ENCODE measurements at regions not wholly inside any gene's neighbourhood (a gene's known extent, or its start where the extent isn't known, plus 50 kb on each side); places are given as distances from the start of the nearest gene placed in this dataset.
"Not testable (repeated sequence)": the region's sequence is repeated elsewhere in the genome, so short reads cannot be mapped to it uniquely, and the experiment has no call there.

DNA sequence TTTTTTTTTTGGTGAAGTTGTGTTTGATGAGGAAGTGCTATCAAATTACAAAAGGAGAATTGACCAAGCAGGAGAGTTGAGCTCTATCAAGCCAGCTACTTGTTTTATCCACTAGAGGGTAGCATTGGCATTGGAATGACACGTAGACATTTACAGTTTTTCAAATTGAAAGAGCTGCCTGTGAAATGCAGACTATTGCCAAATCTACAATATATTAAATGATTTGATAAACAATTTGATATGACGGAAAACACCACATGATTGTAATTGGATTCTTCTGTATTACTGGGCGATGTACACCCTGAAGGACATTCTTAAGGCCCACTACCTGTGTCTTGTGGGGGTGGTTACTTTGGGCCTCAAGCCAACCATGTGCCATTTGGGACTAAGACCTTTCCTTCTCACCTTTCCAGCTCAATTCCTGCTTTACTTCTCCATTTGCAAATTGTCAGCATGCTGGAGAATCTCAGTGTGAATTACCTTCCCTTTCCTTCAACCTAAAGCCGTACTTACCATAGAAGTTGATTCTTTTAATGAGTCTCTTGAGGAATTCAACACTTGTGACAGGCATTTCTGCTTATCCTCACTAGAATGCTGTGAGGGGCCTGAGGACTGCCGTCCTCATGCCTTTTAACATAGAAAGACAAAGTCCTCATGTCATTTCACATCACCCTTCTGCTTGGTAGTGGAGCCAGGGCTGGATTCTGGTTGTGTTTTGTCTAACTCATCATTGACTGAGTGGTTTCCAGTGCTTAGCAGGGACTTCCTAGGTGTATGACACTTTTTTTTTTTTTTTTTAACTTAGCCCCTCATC, 134.8 kb upstream of the THUMPD2 start:
- no peak overlapping the region for H3K4me3 Mint-ChIP-seq
- no peak for ATAC-seq
- DNase-seq, result no peak
- no peak overlapping the region for H3K27ac Mint-ChIP-seq
- H3K9me3 ChIP-seq (ENCODE audit: control insufficient read depth, low read length, poor library complexity, severe bottlenecking), result no peaks in the 10 kb centered on the region
- H3K27me3 Mint-ChIP-seq, result peaks cover 46% of the 10 kb centered on the region
- no peaks in the 10 kb centered on the region for H3K4me1 Mint-ChIP-seq
- H3K36me3 Mint-ChIP-seq (ENCODE audit: low read depth), result peaks cover 3% of the 10 kb centered on the region

DNA sequence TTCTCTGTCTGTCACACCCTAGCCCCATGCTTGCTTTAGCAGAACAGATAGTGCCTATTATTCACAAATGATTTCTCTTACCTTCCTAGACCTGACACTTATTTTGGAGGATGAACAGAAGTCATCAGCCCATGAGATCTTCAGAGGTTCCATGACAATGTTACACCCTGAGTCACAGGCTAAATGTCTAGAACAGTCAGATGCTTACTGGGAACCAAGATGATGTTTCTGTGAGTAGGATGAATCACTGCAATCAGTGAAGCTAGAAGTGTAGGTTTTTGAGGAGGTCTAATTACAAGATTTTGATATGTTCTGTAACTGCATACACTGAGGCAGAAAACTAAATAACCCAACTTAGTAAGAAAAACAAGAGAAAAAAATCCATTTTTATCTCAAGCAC, 123.0 kb upstream of the THUMPD2 start:
- Mint-ChIP-seq H3K36me3 (ENCODE audit: low read depth) (no peaks in the 10 kb centered on the region), H3K4me1 (no peaks in the 10 kb centered on the region), H3K27me3 (peaks cover 21% of the 10 kb centered on the region), H3K4me3 (no peak overlapping the region), H3K27ac (no peak overlapping the region)
- H3K9me3 ChIP-seq (ENCODE audit: control insufficient read depth, low read length, poor library complexity, severe bottlenecking), result no peaks in the 10 kb centered on the region
- DNase-seq (no peak), ATAC-seq (no peak)

GRCh38 chr2:39898934-39899333, 119.9 kb upstream of the THUMPD2 start:
- H3K9me3 ChIP-seq (ENCODE audit: control insufficient read depth, low read length, poor library complexity, severe bottlenecking), result no peaks in the 10 kb centered on the region
- H3K27ac Mint-ChIP-seq, result no peak overlapping the region
- ATAC-seq (no peak), DNase-seq (no peak)
- H3K27me3 Mint-ChIP-seq, result peaks cover 11% of the 10 kb centered on the region
- no peaks in the 10 kb centered on the region for H3K4me1 Mint-ChIP-seq
- no peaks in the 10 kb centered on the region for H3K36me3 Mint-ChIP-seq (ENCODE audit: low read depth)
- H3K4me3 Mint-ChIP-seq, result no peak overlapping the region

- no peak overlapping the region for H3K4me3 Mint-ChIP-seq
- DNase-seq (no peak), ATAC-seq (no peak)
- H3K27me3 Mint-ChIP-seq, result peaks cover 27% of the 10 kb centered on the region
- H3K27ac Mint-ChIP-seq, result no peak overlapping the region
- no peaks in the 10 kb centered on the region for H3K9me3 ChIP-seq (ENCODE audit: control insufficient read depth, low read length, poor library complexity, severe bottlenecking)
- no peaks in the 10 kb centered on the region for H3K36me3 Mint-ChIP-seq (ENCODE audit: low read depth)
- H3K4me1 Mint-ChIP-seq, result no peaks in the 10 kb centered on the region
Measured at GRCh38 chr2:39897273-39897672, 118.2 kb upstream of the THUMPD2 start.

DNA sequence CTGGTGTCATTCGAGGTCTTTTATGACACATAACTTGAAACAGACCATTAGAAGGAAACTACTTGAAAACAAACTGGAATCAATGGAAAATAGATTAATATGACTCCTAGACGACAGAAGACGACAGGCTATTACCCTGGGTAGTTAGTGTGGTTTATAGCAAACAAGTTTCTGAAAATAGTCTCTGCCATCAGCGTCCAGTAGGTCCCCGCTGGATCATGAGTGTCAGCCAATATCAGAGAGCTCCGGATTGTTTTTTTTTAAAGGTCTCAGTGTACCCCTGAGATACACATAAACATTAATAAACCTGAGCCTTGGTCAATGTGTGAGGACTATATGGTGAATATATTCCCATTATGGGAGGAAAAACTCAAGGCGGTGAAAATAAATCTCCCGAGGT, 115.0 kb upstream of the THUMPD2 start:
- ATAC-seq, result no peak
- H3K27me3 Mint-ChIP-seq, result peaks cover 38% of the 10 kb centered on the region
- H3K36me3 Mint-ChIP-seq (ENCODE audit: low read depth), result no peaks in the 10 kb centered on the region
- DNase-seq, result no peak
- no peaks in the 10 kb centered on the region for H3K9me3 ChIP-seq (ENCODE audit: control insufficient read depth, low read length, poor library complexity, severe bottlenecking)
- no peak overlapping the region for H3K4me3 Mint-ChIP-seq
- H3K27ac Mint-ChIP-seq, result no peak overlapping the region
- no peaks in the 10 kb centered on the region for H3K4me1 Mint-ChIP-seq

DNA sequence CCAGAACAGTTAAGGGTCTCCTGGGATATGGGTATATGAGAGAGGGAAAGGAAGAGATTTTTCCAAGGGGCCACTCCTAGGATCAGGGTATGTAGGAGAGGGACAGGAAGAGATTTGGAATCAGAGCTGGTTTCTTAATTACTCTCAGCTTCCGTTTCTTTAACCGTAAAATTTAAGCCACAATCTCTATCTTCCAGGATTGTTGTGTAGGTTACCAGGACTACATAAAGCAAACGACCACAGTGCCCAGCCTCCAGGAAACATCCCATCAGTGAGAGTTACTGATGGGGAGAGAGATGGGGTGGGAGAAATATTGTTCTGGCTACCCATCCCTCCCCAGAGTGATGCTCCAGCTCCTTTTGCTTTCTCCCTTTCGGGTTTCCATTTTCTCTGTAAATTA, 114.6 kb upstream of the THUMPD2 start:
- no peaks in the 10 kb centered on the region for H3K4me1 Mint-ChIP-seq
- no peaks in the 10 kb centered on the region for H3K9me3 ChIP-seq (ENCODE audit: control insufficient read depth, low read length, poor library complexity, severe bottlenecking)
- H3K36me3 Mint-ChIP-seq (ENCODE audit: low read depth), result no peaks in the 10 kb centered on the region
- H3K27me3 Mint-ChIP-seq, result peaks cover 38% of the 10 kb centered on the region
- no peak overlapping the region for H3K27ac Mint-ChIP-seq
- H3K4me3 Mint-ChIP-seq, result no peak overlapping the region
- ATAC-seq (no peak), DNase-seq (no peak)

- H3K27ac Mint-ChIP-seq, result no peak overlapping the region
- DNase-seq, result no peak
- no peaks in the 10 kb centered on the region for H3K9me3 ChIP-seq (ENCODE audit: control insufficient read depth, low read length, poor library complexity, severe bottlenecking)
- no peak overlapping the region for H3K4me3 Mint-ChIP-seq
- ATAC-seq, result no peak
- no peaks in the 10 kb centered on the region for H3K4me1 Mint-ChIP-seq
- peaks cover 19% of the 10 kb centered on the region for H3K27me3 Mint-ChIP-seq
- H3K36me3 Mint-ChIP-seq (ENCODE audit: low read depth), result no peaks in the 10 kb centered on the region
Measured at GRCh38 chr2:39881948-39882347, 102.9 kb upstream of the THUMPD2 start.

GRCh38 chr2:39881494-39881893, 102.4 kb upstream of the THUMPD2 start:
- no peak overlapping the region for H3K27ac Mint-ChIP-seq
- no peaks in the 10 kb centered on the region for H3K9me3 ChIP-seq (ENCODE audit: control insufficient read depth, low read length, poor library complexity, severe bottlenecking)
- H3K4me3 Mint-ChIP-seq, result no peak overlapping the region
- DNase-seq, result no peak
- no peaks in the 10 kb centered on the region for H3K4me1 Mint-ChIP-seq
- no peaks in the 10 kb centered on the region for H3K36me3 Mint-ChIP-seq (ENCODE audit: low read depth)
- ATAC-seq, result no peak
- H3K27me3 Mint-ChIP-seq, result peaks cover 15% of the 10 kb centered on the region

GRCh38 chr2:39879001-39879400, 99.9 kb upstream of the THUMPD2 start:
- H3K36me3 Mint-ChIP-seq (ENCODE audit: low read depth); H3K27ac Mint-ChIP-seq; ATAC-seq; DNase-seq; H3K9me3 ChIP-seq (ENCODE audit: control insufficient read depth, low read length, poor library complexity, severe bottlenecking); H3K4me3 Mint-ChIP-seq; H3K4me1 Mint-ChIP-seq: not testable (repeated sequence)
- H3K27me3 Mint-ChIP-seq, result peaks cover 15% of the 10 kb centered on the region

- H3K9me3 ChIP-seq (ENCODE audit: control insufficient read depth, low read length, poor library complexity, severe bottlenecking), result no peaks in the 10 kb centered on the region
- Mint-ChIP-seq H3K27ac (no peak overlapping the region), H3K36me3 (ENCODE audit: low read depth) (no peaks in the 10 kb centered on the region), H3K4me1 (no peaks in the 10 kb centered on the region), H3K27me3 (peaks cover 14% of the 10 kb centered on the region), H3K4me3 (no peak overlapping the region)
- ATAC-seq (no peak), DNase-seq (no peak)
Measured at GRCh38 chr2:39875914-39876267, 96.8 kb upstream of the THUMPD2 start.

- no peak for DNase-seq
- H3K27ac Mint-ChIP-seq, result no peak overlapping the region
- no peaks in the 10 kb centered on the region for H3K9me3 ChIP-seq (ENCODE audit: control insufficient read depth, low read length, poor library complexity, severe bottlenecking)
- peaks cover 14% of the 10 kb centered on the region for H3K27me3 Mint-ChIP-seq
- ATAC-seq, result no peak
- H3K4me1 Mint-ChIP-seq, result no peaks in the 10 kb centered on the region
- no peaks in the 10 kb centered on the region for H3K36me3 Mint-ChIP-seq (ENCODE audit: low read depth)
- H3K4me3 Mint-ChIP-seq, result no peak overlapping the region
Measured at GRCh38 chr2:39875182-39875913, 96.3 kb upstream of the THUMPD2 start.

DNA sequence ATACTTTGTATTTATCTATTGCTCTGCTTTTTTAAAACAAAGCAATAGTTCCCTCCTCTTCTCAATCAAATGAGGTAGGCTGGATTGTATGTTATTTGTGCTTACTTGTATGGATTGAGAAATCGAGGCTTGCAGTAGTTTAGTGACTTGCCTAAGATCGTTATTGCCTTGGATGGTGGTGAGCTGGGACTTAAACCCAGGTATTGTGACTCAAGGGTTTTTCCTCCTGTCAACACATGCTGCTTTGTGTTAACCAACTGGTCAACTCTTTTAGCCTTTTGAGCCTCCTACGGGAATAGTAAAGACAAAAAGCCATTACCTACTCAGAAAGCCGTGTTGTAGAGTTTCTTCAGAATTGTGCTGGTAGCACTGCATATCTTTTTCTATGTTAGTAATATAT, 95.2 kb upstream of the THUMPD2 start:
- no peaks in the 10 kb centered on the region for H3K9me3 ChIP-seq (ENCODE audit: control insufficient read depth, low read length, poor library complexity, severe bottlenecking)
- no peaks in the 10 kb centered on the region for H3K36me3 Mint-ChIP-seq (ENCODE audit: low read depth)
- no peaks in the 10 kb centered on the region for H3K4me1 Mint-ChIP-seq
- H3K4me3 Mint-ChIP-seq, result no peak overlapping the region
- peaks cover 14% of the 10 kb centered on the region for H3K27me3 Mint-ChIP-seq
- ATAC-seq (no peak), DNase-seq (no peak)
- H3K27ac Mint-ChIP-seq, result no peak overlapping the region

- ATAC-seq (no peak), DNase-seq (no peak)
- no peaks in the 10 kb centered on the region for H3K4me1 Mint-ChIP-seq
- no peaks in the 10 kb centered on the region for H3K9me3 ChIP-seq (ENCODE audit: control insufficient read depth, low read length, poor library complexity, severe bottlenecking)
- no peak overlapping the region for H3K27ac Mint-ChIP-seq
- no peaks in the 10 kb centered on the region for H3K36me3 Mint-ChIP-seq (ENCODE audit: low read depth)
- H3K27me3 Mint-ChIP-seq, result peaks cover 14% of the 10 kb centered on the region
- H3K4me3 Mint-ChIP-seq, result no peak overlapping the region
Measured at GRCh38 chr2:39873586-39873985, 94.5 kb upstream of the THUMPD2 start.

- no peak overlapping the region for H3K27ac Mint-ChIP-seq
- DNase-seq, result no peak
- no peak overlapping the region for H3K4me3 Mint-ChIP-seq
- H3K9me3 ChIP-seq (ENCODE audit: control insufficient read depth, low read length, poor library complexity, severe bottlenecking), result no peaks in the 10 kb centered on the region
- H3K27me3 Mint-ChIP-seq, result peaks cover 14% of the 10 kb centered on the region
- no peak for ATAC-seq
- no peaks in the 10 kb centered on the region for H3K4me1 Mint-ChIP-seq
- H3K36me3 Mint-ChIP-seq (ENCODE audit: low read depth), result no peaks in the 10 kb centered on the region
Measured at GRCh38 chr2:39872748-39873147, 93.7 kb upstream of the THUMPD2 start.

Measured in T-helper 17 cell (primary cell).